SU-DHL-6 (cell line): ENCODE measurements at regions not wholly inside any gene's neighbourhood (a gene's known extent, or its start where the extent isn't known, plus 50 kb on each side); places are given as distances from the start of the nearest gene placed in this dataset.

Experiments used
- H2AFZ ChIP-seq: fragments of 200-600 bp; sonication (generic); 2 replicates; pipeline ENCODE4 v1.6.1; 2014; ENCODE audit warnings: low read depth, mild to moderate bottlenecking, moderate library complexity, mixed read lengths, antibody characterized with exemption, low read length; ENCODE audit not compliant: severe bottlenecking
- H3F3A ChIP-seq: fragments of 200-600 bp; shearing (Covaris generic); 2 replicates; pipeline ENCODE4 v1.6.0; 2016; ENCODE audit warnings: antibody characterized with exemption, mild to moderate bottlenecking; ENCODE audit not compliant: insufficient read depth
- H3K27ac ChIP-seq: fragments of 200-600 bp; sonication (generic); 2 replicates; pipeline ENCODE4 v1.5.1; 2016; ENCODE audit warnings: low read depth, mild to moderate bottlenecking, low read length, moderate library complexity, mixed read lengths
- H3K27me3 ChIP-seq: fragments of 200-600 bp; sonication (generic), shearing (Covaris generic); 2 replicates; pipeline ENCODE4 v1.6.0; 2014; ENCODE audit warnings: mild to moderate bottlenecking, low read length
- H3K36me3 ChIP-seq: fragments of 200-600 bp; sonication (generic); 2 replicates; pipeline ENCODE4 v1.6.1; 2014; ENCODE audit warnings: mild to moderate bottlenecking, low read length, mixed read lengths
- H3K4me2 ChIP-seq: fragments of 300-600, 200-600 bp; shearing (Covaris generic), sonication (generic); 2 replicates; pipeline ENCODE4 v1.6.0; 2014; ENCODE audit warnings: low read length, low read depth, mild to moderate bottlenecking; ENCODE audit not compliant: poor library complexity, severe bottlenecking
- H3K4me3 ChIP-seq: fragments of 200-600 bp; sonication (generic); 2 replicates; pipeline ENCODE4 v1.5.1; 2014; ENCODE audit warnings: antibody characterized with exemption, low read length, mild to moderate bottlenecking, mixed read lengths; ENCODE audit not compliant: insufficient read depth, poor library complexity, severe bottlenecking
- H3K79me2 ChIP-seq: fragments of 200-600 bp; sonication (generic); 2 replicates; pipeline ENCODE4 v1.6.1; 2014; ENCODE audit warnings: mild to moderate bottlenecking, low read length, moderate library complexity; ENCODE audit not compliant: insufficient read depth
- H3K9ac ChIP-seq: fragments of 200-600 bp; sonication (generic); 2 replicates; pipeline ENCODE4 v1.7.0; 2014; ENCODE audit warnings: mild to moderate bottlenecking, low read length
- H3K9me2 ChIP-seq: fragments of 200-600 bp; sonication (generic); replicated peaks from 2 replicates; pipeline ENCODE4 v1.6.1; 2014; ENCODE audit warnings: low read length; ENCODE audit not compliant: insufficient read depth
- H3K9me3 ChIP-seq: fragments of 200-600 bp; sonication (generic); 2 replicates; pipeline ENCODE4 v1.6.1; 2014; ENCODE audit warnings: low read length, mixed read lengths; ENCODE audit not compliant: insufficient read depth
- H4K20me1 ChIP-seq: fragments of 200-600 bp; sonication (generic); 2 replicates; pipeline ENCODE4 v1.6.1; 2014; ENCODE audit warnings: low read depth, mild to moderate bottlenecking, antibody characterized with exemption, low read length, moderate library complexity, mixed read lengths
- EZH2phosphoT487 ChIP-seq: fragments of 200-600 bp; sonication (generic), shearing (Covaris generic); conservative IDR thresholded peaks from 2 replicates; pipeline ENCODE4 v1.6.1; 2018; ENCODE audit warnings: mild to moderate bottlenecking, antibody characterized with exemption, low read length, moderate library complexity, mixed read lengths
- TF ChIP-seq, protein P1 (sequence below): fragments of 200-600 bp; sonication (generic); IDR thresholded peaks from one replicate; pipeline ENCODE4 v1.5.1; 2017; ENCODE audit warnings: antibody characterized with exemption, mild to moderate bottlenecking, low read length, moderate library complexity; ENCODE audit not compliant: insufficient read depth, poor library complexity, severe bottlenecking

DNA sequence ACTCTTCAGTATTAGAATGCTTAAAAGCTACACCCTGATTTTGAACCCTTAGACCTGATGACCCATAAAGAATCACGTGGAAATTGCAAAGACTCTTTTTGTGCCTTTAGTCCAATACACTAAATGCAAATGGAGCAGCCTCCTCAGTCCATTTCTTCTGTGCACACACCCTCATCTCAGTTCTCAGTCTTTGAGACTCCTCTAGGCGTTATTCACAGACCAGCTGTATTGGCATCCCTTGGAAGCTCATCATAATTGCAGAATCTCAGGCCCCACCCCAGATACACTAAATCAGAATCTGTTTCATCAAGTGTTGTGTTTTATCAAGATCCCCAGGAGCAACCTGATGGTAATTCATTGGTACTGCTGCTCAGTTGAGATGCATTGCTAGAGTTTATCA, 335.0 kb upstream of the ATP5MC3 start:
- H4K20me1 ChIP-seq, result no peaks in the 10 kb centered on the region
- no peak overlapping the region for H3K9ac ChIP-seq
- H3K4me3 ChIP-seq, result no peak overlapping the region
- no peaks in the 10 kb centered on the region for H3K9me2 ChIP-seq
- no peaks in the 10 kb centered on the region for H3K36me3 ChIP-seq
- H3K9me3 ChIP-seq, result no peaks in the 10 kb centered on the region
- no peaks in the 10 kb centered on the region for H3F3A ChIP-seq
- H3K27me3 ChIP-seq, result no peaks in the 10 kb centered on the region
- H3K79me2 ChIP-seq, result no peaks in the 10 kb centered on the region
- TF ChIP-seq, protein P1, sequence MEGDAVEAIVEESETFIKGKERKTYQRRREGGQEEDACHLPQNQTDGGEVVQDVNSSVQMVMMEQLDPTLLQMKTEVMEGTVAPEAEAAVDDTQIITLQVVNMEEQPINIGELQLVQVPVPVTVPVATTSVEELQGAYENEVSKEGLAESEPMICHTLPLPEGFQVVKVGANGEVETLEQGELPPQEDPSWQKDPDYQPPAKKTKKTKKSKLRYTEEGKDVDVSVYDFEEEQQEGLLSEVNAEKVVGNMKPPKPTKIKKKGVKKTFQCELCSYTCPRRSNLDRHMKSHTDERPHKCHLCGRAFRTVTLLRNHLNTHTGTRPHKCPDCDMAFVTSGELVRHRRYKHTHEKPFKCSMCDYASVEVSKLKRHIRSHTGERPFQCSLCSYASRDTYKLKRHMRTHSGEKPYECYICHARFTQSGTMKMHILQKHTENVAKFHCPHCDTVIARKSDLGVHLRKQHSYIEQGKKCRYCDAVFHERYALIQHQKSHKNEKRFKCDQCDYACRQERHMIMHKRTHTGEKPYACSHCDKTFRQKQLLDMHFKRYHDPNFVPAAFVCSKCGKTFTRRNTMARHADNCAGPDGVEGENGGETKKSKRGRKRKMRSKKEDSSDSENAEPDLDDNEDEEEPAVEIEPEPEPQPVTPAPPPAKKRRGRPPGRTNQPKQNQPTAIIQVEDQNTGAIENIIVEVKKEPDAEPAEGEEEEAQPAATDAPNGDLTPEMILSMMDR, result no peak
- TF ChIP-seq EZH2phosphoT487, result no peak
- no peak overlapping the region for H2AFZ ChIP-seq
- no peak overlapping the region for H3K4me2 ChIP-seq
- H3K27ac ChIP-seq, result no peak overlapping the region

- no peaks in the 10 kb centered on the region for H3K79me2 ChIP-seq
- TF ChIP-seq, protein P1, result no peak
- no peak for TF ChIP-seq EZH2phosphoT487
- H3F3A ChIP-seq, result no peaks in the 10 kb centered on the region
- no peak overlapping the region for H3K9ac ChIP-seq
- no peaks in the 10 kb centered on the region for H3K27me3 ChIP-seq
- H3K9me3 ChIP-seq, result no peaks in the 10 kb centered on the region; the same call in 1 of the 2 replicates
- H3K27ac ChIP-seq, result no peak overlapping the region
- H3K4me3 ChIP-seq, result no peak overlapping the region
- H4K20me1 ChIP-seq, result no peaks in the 10 kb centered on the region
- H3K36me3 ChIP-seq, result no peaks in the 10 kb centered on the region
- no peak overlapping the region for H3K4me2 ChIP-seq
- H2AFZ ChIP-seq, result no peak overlapping the region
- no peaks in the 10 kb centered on the region for H3K9me2 ChIP-seq
Observed at GRCh38 chr2:175500255-175500654, 318.7 kb upstream of the ATP5MC3 start.

GRCh38 chr2:175490360-175490791, 308.9 kb upstream of the ATP5MC3 start:
- Histone ChIP-seq H4K20me1 (no peaks in the 10 kb centered on the region), H3K4me3 (no peak overlapping the region), H3K79me2 (no peaks in the 10 kb centered on the region), H3K9me3 (no peaks in the 10 kb centered on the region), H2AFZ (no peak overlapping the region), H3K4me2 (no peak overlapping the region), H3F3A (no peaks in the 10 kb centered on the region), H3K27me3 (no peaks in the 10 kb centered on the region), H3K36me3 (no peaks in the 10 kb centered on the region), H3K9me2 (no peaks in the 10 kb centered on the region), H3K9ac (no peak overlapping the region), H3K27ac (no peak overlapping the region)
- TF ChIP-seq, protein P1, result no peak
- no peak for TF ChIP-seq EZH2phosphoT487
